IPS-20b (cell line): ENCODE measurements at regions not wholly inside any gene's neighbourhood (a gene's known extent, or its start where the extent isn't known, plus 50 kb on each side); places are given as distances from the start of the nearest gene placed in this dataset.

Experiments
- H3K27ac ChIP-seq: one replicate; pipeline ENCODE4 v1.5.1; 2013; ENCODE audit warnings: low read length
- H3K27me3 ChIP-seq: 2 replicates; pipeline ENCODE4 v1.6.1; 2013; ENCODE audit warnings: mild to moderate bottlenecking, low read length, inconsistent platforms; ENCODE audit not compliant: insufficient read depth
- H3K36me3 ChIP-seq: 2 replicates; pipeline ENCODE4 v1.6.1; 2013; ENCODE audit warnings: low read depth, mild to moderate bottlenecking, inconsistent platforms, low read length, moderate library complexity; ENCODE audit not compliant: insufficient read depth
- H3K4me1 ChIP-seq: 2 replicates; pipeline ENCODE4 v1.6.1; 2013; ENCODE audit warnings: mild to moderate bottlenecking, control low read depth, inconsistent platforms, low read length, moderate library complexity; ENCODE audit not compliant: insufficient read depth
- H3K4me3 ChIP-seq: 2 replicates; pipeline ENCODE4 v1.5.1; 2013; ENCODE audit warnings: mild to moderate bottlenecking, low read length, inconsistent platforms
- H3K9ac ChIP-seq: 2 replicates; pipeline ENCODE4 v1.6.1; 2013; ENCODE audit warnings: low read depth, mild to moderate bottlenecking, inconsistent platforms, low read length, moderate library complexity
- H3K9me3 ChIP-seq: 2 replicates; pipeline ENCODE4 v1.6.1; 2013; ENCODE audit warnings: mild to moderate bottlenecking, low read depth, low read length, inconsistent platforms; ENCODE audit not compliant: insufficient read depth

DNA sequence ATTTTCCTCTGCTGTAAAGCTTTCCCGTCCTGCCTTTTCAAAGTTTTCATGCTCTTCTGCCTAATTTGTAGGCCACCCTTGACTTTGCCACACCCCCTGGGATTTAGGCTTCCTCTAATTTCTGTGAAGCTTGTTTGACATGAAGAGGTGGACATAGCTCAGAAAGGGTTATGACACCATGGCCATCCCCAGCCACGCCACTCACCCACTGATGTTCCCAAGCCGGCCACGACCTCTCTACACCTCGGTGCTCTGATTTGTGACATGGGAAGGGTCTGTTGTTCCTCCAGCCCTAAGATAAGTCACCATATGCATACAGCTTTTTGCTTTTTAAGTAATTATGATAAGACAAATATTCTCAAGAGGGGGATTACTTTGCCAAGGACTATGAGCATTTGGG is 139.5 kb downstream of the BARX1 start:
- no peak overlapping the region for H3K4me3 ChIP-seq
- H3K36me3 ChIP-seq, result no peaks in the 10 kb centered on the region
- H3K27ac ChIP-seq, result no peak overlapping the region
- peaks cover 5% of the 10 kb centered on the region; the same call in 1 of the 2 replicates for H3K4me1 ChIP-seq
- H3K27me3 ChIP-seq, result peaks cover 4% of the 10 kb centered on the region; the same call in 1 of the 2 replicates
- no peak overlapping the region for H3K9ac ChIP-seq
- no peaks in the 10 kb centered on the region for H3K9me3 ChIP-seq

DNA sequence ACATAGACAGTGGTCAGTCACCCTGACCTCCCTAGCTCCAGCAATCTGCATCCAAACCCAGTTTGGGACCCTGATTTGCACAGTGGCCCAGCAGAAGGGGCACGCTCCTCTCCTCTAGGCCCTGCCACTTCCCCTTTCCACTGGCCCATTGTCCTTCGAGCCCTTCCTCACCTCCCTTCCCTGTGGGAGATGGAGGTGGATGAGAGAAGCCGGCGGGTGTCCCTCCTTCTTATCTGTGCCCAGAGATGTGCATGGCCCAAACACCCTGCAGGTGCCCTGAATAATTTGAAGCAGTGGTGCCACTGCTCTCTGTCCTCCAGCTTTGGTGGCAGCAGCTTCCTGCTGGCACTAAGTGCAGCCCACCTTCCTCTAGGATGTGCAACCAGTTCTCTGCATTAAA is 140.0 kb downstream of the BARX1 start:
- H3K9ac ChIP-seq, result no peak overlapping the region
- H3K4me3 ChIP-seq, result no peak overlapping the region
- no peak overlapping the region for H3K27ac ChIP-seq
- no peaks in the 10 kb centered on the region for H3K9me3 ChIP-seq
- H3K4me1 ChIP-seq, result peaks cover 5% of the 10 kb centered on the region; the same call in 1 of the 2 replicates
- peaks cover 4% of the 10 kb centered on the region; the same call in 1 of the 2 replicates for H3K27me3 ChIP-seq
- H3K36me3 ChIP-seq, result no peaks in the 10 kb centered on the region

DNA sequence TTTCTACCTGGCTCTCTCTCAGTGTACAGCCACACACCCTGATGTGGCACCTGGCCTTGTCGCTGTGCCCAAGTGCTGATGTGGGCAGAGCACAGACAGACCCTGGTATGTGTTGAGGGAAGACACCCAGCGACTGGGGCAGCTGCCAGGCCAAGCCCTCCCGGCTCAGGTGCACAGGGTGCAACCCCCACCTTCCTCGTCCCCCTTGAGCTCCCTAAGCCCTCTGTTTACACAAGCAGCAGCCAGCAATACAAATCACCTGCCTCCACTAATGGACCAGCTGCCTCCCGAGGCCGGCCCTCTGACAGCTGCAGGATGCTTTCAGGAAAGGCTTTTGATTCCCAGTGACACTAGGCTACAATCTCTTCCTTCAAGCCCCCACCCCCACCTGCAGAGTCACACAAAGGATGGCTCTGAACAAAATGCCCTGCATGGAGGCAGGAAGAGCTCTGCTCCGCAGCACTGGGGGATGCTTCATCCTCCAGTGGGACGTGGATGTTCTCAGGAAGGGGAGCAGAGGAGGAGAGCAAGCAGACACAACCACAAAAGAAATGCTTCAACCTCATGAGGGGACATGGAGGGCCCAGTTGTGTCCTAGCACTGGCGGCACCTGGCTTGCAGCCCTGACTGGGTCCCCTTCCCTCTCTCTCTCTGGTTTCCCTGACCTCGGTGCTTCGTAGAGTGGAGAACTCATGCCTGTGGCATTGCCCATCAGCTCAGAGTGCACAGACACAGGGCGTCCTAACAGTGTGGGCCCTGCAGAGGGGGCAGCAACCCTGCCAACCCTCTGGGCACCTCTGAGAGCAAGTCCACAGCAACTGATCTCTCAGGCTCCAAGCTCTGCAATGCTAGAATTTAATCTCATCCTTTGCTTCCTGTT is 140.8 kb downstream of the BARX1 start:
- Histone ChIP-seq H3K36me3 (no peaks in the 10 kb centered on the region), H3K9me3 (no peaks in the 10 kb centered on the region), H3K27ac (no peak overlapping the region), H3K4me3 (no peak overlapping the region), H3K4me1 (peaks cover 5% of the 10 kb centered on the region; the same call in 1 of the 2 replicates), H3K9ac (no peak overlapping the region), H3K27me3 (peaks cover 4% of the 10 kb centered on the region; the same call in 1 of the 2 replicates)

DNA sequence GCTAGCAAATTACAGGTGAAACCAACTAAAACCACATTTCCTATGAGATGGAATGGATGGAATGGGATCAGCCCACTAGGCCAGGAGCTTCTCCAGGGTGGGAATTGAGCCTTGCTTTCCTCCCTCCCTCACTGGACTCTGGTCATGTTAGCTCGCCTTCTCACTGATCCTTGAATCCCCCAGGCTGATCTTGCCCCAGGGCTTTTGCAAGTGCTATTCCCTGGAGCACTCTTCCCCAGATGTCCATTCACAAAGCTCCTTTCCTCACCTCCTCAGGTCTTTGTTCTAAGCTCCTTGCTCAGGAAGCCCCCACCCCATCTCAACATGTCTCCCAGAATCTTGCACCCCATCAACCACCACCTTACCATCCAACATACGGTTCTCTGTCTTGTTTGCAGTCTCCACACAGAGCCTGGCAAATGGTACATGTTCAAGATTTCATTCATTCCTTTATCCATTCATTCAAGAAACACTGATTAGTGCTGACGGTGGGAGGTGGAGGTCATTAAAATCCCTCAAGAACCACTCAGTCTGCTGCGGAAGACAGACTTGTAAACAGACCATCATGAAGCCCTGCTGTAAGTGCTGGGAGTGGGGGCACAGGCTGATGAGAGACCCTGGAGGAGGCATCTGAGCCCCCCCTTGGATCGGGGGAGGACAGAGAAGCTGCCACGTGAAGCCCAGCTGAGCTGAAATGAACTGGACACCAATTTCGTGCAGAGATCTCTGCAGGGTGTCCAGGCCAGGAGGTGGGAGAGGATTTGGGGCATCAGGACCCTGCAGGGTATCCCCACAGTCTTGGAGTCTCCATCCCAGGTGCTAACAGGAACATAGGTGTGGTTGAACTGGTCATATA is 141.7 kb downstream of the BARX1 start:
- no peak overlapping the region for H3K4me3 ChIP-seq

DNA sequence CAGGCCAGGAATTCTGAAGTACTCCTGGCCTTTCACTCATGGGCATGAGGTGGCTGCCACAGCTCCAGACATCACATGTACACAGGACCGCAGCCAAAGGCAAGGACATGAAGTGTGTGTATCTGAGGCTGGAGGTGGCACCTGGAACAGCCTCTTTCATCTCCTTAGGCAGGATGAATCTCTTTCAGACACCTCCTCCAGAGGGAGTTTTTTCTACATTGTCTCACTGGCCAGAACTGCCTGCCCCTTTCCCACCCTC is 142.8 kb downstream of the BARX1 start:
- no peak overlapping the region for H3K27ac ChIP-seq
- H3K4me3 ChIP-seq, result no peak overlapping the region
- no peaks in the 10 kb centered on the region for H3K36me3 ChIP-seq
- no peak overlapping the region for H3K9ac ChIP-seq
- H3K27me3 ChIP-seq, result peaks cover under 1% of the 10 kb centered on the region; the same call in 1 of the 2 replicates
- no peaks in the 10 kb centered on the region for H3K9me3 ChIP-seq
- H3K4me1 ChIP-seq, result peaks cover 5% of the 10 kb centered on the region; the same call in 1 of the 2 replicates

More for the DNA sequence above, 141.7 kb downstream of the BARX1 start:
- Histone ChIP-seq H3K4me1 (peaks cover 5% of the 10 kb centered on the region; the same call in 1 of the 2 replicates), H3K27me3 (peaks cover 4% of the 10 kb centered on the region; the same call in 1 of the 2 replicates), H3K27ac (no peak overlapping the region), H3K9ac (no peak overlapping the region), H3K9me3 (no peaks in the 10 kb centered on the region), H3K36me3 (no peaks in the 10 kb centered on the region)

DNA sequence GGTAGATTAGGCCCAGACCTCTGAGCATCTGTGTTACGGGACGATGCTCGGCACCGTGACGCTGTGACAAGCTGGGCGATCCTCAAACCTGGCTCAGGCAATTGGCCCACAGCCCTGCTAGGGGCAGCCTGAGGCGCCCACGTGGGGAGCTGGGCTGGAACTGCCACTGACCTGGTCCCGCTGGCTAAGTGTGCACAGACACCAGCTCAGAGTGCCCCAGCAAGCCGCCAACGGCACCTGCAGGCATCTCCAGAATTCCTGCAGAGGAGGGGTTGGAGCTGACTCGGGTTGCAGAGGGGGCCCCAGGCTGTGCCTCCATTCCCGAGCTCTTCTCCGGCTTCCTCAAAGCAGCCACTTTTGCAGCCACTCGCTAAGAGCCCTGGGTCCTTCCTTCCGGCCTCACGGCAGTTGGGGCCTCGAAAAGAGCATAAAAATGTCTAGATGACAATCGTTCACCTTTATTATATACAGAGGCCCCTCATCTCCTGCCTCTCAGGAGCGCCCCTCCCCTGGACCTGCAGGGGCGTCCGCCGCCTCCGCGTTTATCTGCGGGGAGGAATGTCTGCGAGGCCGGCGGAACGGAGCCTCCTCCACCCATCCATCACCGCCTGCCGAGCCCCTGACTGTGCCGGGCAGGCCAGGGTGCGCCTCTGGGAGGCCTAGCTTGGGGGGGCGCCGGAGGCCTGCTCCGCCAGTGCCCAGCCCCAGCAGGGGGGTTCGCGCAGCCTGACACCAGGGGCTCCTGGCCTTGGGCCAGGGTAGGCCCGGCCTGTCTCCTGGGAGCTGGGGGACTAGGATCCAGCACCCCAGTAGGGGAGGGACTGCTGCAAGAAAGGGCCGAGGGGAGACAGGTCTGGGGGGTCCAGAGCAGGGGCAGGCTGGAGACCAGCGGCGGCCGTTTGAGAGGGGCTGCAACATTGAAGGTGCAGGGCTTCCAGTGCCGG is 144.9 kb downstream of the BARX1 start:
- H3K9me3 ChIP-seq, result no peaks in the 10 kb centered on the region
- no peak overlapping the region for H3K27ac ChIP-seq
- no peaks in the 10 kb centered on the region for H3K36me3 ChIP-seq
- no peaks in the 10 kb centered on the region; the same call in 1 of the 2 replicates for H3K27me3 ChIP-seq
- no peak overlapping the region for H3K9ac ChIP-seq
- H3K4me3 ChIP-seq, result no peak overlapping the region
- peaks cover 5% of the 10 kb centered on the region; the same call in 1 of the 2 replicates for H3K4me1 ChIP-seq

DNA sequence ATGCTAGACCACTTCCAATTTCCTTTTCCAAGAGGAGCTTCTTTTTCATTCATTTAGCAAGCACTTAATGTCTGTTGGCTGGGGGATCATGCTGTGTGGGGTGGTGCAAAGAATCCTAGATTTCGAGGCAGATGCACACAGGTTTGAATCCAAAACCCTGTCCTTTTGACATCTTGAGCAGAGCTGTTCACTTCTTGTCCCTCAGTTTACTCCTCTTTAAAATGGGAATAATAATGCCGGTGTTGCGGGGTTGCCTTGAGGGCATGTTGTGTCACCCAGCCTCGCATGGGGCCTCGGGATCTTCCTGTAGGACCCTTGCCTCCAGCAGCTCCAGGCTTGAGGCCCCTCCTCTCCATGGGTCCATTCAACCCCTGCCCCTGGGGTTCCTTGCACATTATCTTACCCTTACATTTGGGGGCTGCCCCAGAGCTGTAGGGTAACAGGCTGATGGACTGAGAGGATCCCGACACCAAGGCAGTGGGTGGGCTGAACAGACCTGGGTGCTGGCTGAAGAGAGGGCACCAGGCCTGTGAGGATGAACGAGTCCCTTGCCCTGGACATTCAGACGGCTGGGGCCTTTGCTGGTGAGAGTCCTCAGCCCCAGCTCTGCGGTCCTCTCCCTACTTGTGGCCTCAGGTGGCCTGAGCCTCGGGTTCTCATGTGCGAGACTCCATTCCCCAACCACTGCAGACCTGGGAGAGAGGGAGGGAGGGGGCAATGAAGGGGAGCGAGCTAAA is 145.8 kb downstream of the BARX1 start:
- Histone ChIP-seq H3K9me3 (no peaks in the 10 kb centered on the region), H3K27me3 (no peaks in the 10 kb centered on the region; the same call in 1 of the 2 replicates), H3K36me3 (no peaks in the 10 kb centered on the region)

DNA sequence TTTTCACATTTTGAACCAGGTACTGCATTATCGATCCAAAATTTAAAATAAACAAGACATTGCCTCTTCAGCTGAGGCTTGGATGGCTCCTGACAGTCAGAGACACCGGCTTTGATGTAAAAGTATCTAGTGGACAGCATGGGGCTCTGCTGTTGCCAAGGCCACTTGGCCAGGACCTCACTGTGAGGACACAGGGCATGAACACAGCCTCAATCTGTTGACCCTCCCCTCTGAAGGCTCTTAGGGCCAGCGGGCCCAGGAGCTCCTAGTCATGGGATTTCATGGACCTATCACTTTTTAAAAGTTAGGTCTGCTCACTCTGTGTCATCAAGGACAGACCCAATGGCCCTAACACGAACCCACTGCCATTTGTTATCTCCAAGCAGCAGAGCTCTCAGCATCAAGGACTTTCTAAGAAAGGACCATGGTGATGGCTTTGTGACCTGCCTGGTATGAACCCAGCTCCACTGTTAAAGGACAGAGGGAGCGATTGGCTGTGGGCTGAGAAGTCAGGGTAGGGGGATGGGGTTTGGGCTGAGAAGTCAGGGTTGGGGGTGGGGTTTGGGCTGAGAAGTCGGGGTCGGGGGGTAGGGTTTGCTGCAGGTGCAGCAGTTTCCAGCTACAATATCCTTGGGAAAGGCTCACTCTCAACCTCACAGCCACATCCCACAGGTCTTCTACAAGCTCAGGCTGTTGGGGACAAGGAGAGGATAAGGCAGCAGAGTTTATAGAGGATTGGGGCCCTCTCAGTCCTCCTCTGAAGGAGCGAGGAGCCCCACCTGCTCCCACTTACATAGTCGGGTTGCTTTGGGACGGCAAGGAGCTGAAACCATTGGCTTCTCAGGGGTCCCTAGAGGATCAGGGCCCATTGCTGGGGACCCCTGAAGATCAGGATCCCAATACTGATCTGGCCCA is 146.8 kb downstream of the BARX1 start:
- Histone ChIP-seq H3K4me3 (no peak overlapping the region), H3K4me1 (no peaks in the 10 kb centered on the region), H3K27me3 (no peaks in the 10 kb centered on the region), H3K36me3 (no peaks in the 10 kb centered on the region), H3K9ac (no peak overlapping the region), H3K27ac (no peak overlapping the region), H3K9me3 (no peaks in the 10 kb centered on the region)

More for the DNA sequence above, 145.8 kb downstream of the BARX1 start:
- H3K27ac ChIP-seq, result no peak overlapping the region
- no peak overlapping the region for H3K9ac ChIP-seq
- H3K4me1 ChIP-seq, result peaks cover 2% of the 10 kb centered on the region; the same call in 1 of the 2 replicates
- no peak overlapping the region for H3K4me3 ChIP-seq

DNA sequence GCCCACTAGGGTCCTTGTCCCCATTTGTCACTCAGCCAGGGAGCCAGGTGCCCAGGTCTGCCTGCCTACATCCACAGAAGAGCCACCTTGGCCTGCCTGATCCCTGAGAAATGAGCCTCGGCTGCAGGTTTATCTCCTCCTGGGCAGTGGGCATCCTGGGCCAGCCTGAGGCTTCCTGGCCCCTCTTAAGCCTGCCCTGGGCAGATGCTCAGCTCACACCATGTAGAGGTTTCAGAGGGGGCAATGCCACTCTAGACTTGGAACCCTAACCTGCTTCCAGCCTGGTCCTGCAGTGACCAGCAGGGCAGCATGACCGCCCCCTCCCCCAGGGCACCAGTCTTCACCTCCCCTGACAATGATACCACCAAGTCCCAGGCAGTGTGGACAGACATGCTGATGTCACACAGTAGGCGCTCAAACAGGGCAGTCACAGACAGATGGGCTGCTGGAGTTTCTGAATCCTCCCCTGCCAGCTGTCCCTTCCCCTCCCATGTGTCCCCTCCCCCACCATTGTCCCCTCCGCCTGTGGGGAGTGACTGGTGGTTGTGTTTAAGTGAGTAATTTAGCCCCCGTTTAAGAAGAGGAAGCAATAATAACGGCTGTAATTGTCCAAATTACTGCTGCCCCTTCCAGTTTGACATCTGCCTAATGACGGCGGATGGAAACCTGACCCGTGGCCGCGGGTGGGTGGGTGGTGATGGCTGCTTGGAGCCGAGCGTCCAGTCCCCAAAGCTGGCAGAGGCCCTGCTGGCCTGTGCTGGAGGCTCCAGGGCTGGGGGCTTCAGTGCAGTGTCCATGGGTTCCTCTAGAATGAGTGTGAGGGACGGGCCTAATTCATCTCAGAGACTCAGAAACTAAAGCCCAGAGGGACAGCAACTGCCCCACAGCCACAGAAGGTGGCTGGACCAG is 147.7 kb downstream of the BARX1 start:
- Histone ChIP-seq H3K9ac (no peak overlapping the region), H3K36me3 (no peaks in the 10 kb centered on the region), H3K27me3 (no peaks in the 10 kb centered on the region), H3K27ac (no peak overlapping the region), H3K4me1 (no peaks in the 10 kb centered on the region), H3K4me3 (no peak overlapping the region), H3K9me3 (no peaks in the 10 kb centered on the region)
